GM23338 (cell line): ENCODE measurements at regions not wholly inside any gene's neighbourhood (a gene's known extent, or its start where the extent isn't known, plus 50 kb on each side); places are given as distances from the start of the nearest gene placed in this dataset.

Experiments used
- ATAC-seq: fragments of 200-7000 bp; cut with Tn5 transposase; 3 replicates; pipeline ENCODE4 v1.9.1; 2020
- DNase-seq: peaks from one replicate; pipeline ENCODE4 v3.0.0-alpha.2; 2015; ENCODE audit warnings: low spot score
- H2AFZ ChIP-seq: fragments of 200-600 bp; sonication (generic); 2 replicates; pipeline ENCODE4 v1.8.0; 2016; ENCODE audit warnings: antibody characterized with exemption, mild to moderate bottlenecking, moderate library complexity
- H3F3A ChIP-seq: fragments of 200-600 bp; sonication (generic); replicated peaks from 2 replicates; pipeline ENCODE4 v1.8.0; 2017; ENCODE audit warnings: antibody characterized with exemption, mixed run types, low read depth
- H3K27ac ChIP-seq: fragments of 200-600 bp; sonication (generic); 2 replicates; pipeline ENCODE4 v1.6.1; 2016; ENCODE audit warnings: low read depth
- H3K27me3 ChIP-seq: fragments of 200-600 bp; sonication (generic); 2 replicates; pipeline ENCODE4 v1.8.0; 2016; ENCODE audit warnings: mild to moderate bottlenecking, mixed run types, moderate library complexity; ENCODE audit not compliant: insufficient read depth
- H3K36me3 ChIP-seq: fragments of 200-600 bp; sonication (generic); 2 replicates; pipeline ENCODE4 v1.8.0; 2016; ENCODE audit warnings: mild to moderate bottlenecking; ENCODE audit not compliant: insufficient read depth
- H3K4me1 ChIP-seq: fragments of 200-600 bp; sonication (generic); 2 replicates; pipeline ENCODE4 v1.8.0; 2016; ENCODE audit warnings: mild to moderate bottlenecking, moderate library complexity; ENCODE audit not compliant: insufficient read depth
- H3K4me2 ChIP-seq: fragments of 200-600 bp; sonication (generic); 2 replicates; pipeline ENCODE4 v1.7.1; 2017; ENCODE audit warnings: mixed run types
- H3K4me3 ChIP-seq: fragments of 200-600 bp; sonication (generic); 2 replicates; pipeline ENCODE4 v1.6.1; 2016; ENCODE audit warnings: mixed run types
- H3K79me2 ChIP-seq: fragments of 200-600 bp; sonication (generic); replicated peaks from 2 replicates; pipeline ENCODE4 v1.8.0; 2017; ENCODE audit warnings: mild to moderate bottlenecking; ENCODE audit not compliant: insufficient read depth
- H3K9me2 ChIP-seq: fragments of 200-600 bp; sonication (generic); 2 replicates; pipeline ENCODE4 v1.8.0; 2017; ENCODE audit not compliant: insufficient read depth
- H4K20me1 ChIP-seq: fragments of 200-600 bp; sonication (generic); replicated peaks from 2 replicates; pipeline ENCODE4 v1.8.0; 2017; ENCODE audit warnings: mild to moderate bottlenecking; ENCODE audit not compliant: insufficient read depth
- H3K27ac Mint-ChIP-seq: 2 replicates; pipeline ENCODE4 v1.8.0; 2020; ENCODE audit warnings: inconsistent platforms, mild to moderate bottlenecking, moderate library complexity, mixed read lengths
- H3K27me3 Mint-ChIP-seq: 3 replicates; pipeline ENCODE4 v1.8.0; 2022; ENCODE audit warnings: low read depth, mild to moderate bottlenecking, moderate library complexity, mixed read lengths, inconsistent platforms; ENCODE audit not compliant: insufficient read depth, poor library complexity
- H3K36me3 Mint-ChIP-seq: 3 replicates; pipeline ENCODE4 v1.8.0; 2021; ENCODE audit warnings: low read depth, mild to moderate bottlenecking, inconsistent platforms, moderate library complexity, mixed read lengths
- H3K4me1 Mint-ChIP-seq: 3 replicates; pipeline ENCODE4 v1.8.0; 2020; ENCODE audit warnings: mild to moderate bottlenecking, inconsistent platforms, mixed read lengths
- H3K4me3 Mint-ChIP-seq: 3 replicates; pipeline ENCODE4 v1.8.0; 2021; ENCODE audit warnings: moderate library complexity, mild to moderate bottlenecking, inconsistent platforms, mixed read lengths
- H3K9me3 Mint-ChIP-seq: 3 replicates; pipeline ENCODE4 v1.8.0; 2020; ENCODE audit warnings: moderate library complexity, mild to moderate bottlenecking, inconsistent platforms, mixed read lengths
- CREB1 ChIP-seq: fragments of 250-450 bp; sonication (Bioruptor Pico); IDR thresholded peaks from 2 replicates; pipeline ENCODE4 v1.5.0; 2020; ENCODE audit warnings: low read depth, mild to moderate bottlenecking, moderate library complexity
- CTCF ChIP-seq, 2 experiments: fragments of 200-600 bp in 1 of 2; sonication (generic) in 1 of 2; conservative IDR thresholded peaks; 2 replicates each; pipeline versions ENCODE4 v1.5.1 to v1.6.1; 2016 to 2017; ENCODE audit warnings: antibody characterized with exemption in 2 of 2, low read depth in 2 of 2, mild to moderate bottlenecking in 2 of 2, moderate library complexity in 1 of 2
- ETS1 ChIP-seq: IDR thresholded peaks from 2 replicates; pipeline ENCODE4 v1.6.1; 2016; ENCODE audit warnings: antibody characterized with exemption
- EZH2 ChIP-seq: fragments of 200-600 bp; sonication (generic); IDR thresholded peaks from one replicate; pipeline ENCODE4 v1.8.0; 2017; ENCODE audit warnings: antibody characterized with exemption, mild to moderate bottlenecking, low read depth; ENCODE audit not compliant: unreplicated experiment
- EZH2phosphoT487 ChIP-seq: fragments of 200-600 bp; sonication (generic); IDR thresholded peaks from one replicate; pipeline ENCODE4 v1.8.1; 2018; ENCODE audit warnings: antibody characterized with exemption; ENCODE audit not compliant: unreplicated experiment
- JUNB ChIP-seq: IDR thresholded peaks from one replicate; pipeline ENCODE4 v1.6.1; 2016; ENCODE audit warnings: antibody characterized with exemption; ENCODE audit not compliant: unreplicated experiment
- NANOG ChIP-seq: IDR thresholded peaks from 2 replicates; pipeline ENCODE4 v1.6.1; 2016; ENCODE audit warnings: antibody characterized with exemption, borderline replicate concordance
- POLR2AphosphoS5 ChIP-seq: IDR thresholded peaks from 2 replicates; pipeline ENCODE4 v1.6.1; 2016; ENCODE audit warnings: antibody characterized with exemption, low read depth
- REST ChIP-seq: IDR thresholded peaks from one replicate; pipeline ENCODE4 v1.6.1; 2018; ENCODE audit warnings: antibody characterized with exemption; ENCODE audit not compliant: unreplicated experiment
- STAT1 ChIP-seq: IDR thresholded peaks from one replicate; pipeline ENCODE4 v1.6.1; 2016; ENCODE audit warnings: antibody characterized with exemption; ENCODE audit not compliant: unreplicated experiment
- ZNF114 ChIP-seq: fragments of 250-450 bp; sonication (Bioruptor Pico); IDR thresholded peaks from 2 replicates; pipeline ENCODE4 v1.5.0; 2020; ENCODE audit warnings: mild to moderate bottlenecking, moderate library complexity
- ZNF331 ChIP-seq: fragments of 250-450 bp; sonication (Bioruptor Pico); IDR thresholded peaks from 2 replicates; pipeline ENCODE4 v1.5.0; 2020; ENCODE audit warnings: low read depth, mild to moderate bottlenecking, moderate library complexity
- ZNF462 ChIP-seq: fragments of 250-450 bp; sonication (Bioruptor Pico); IDR thresholded peaks from 2 replicates; pipeline ENCODE4 v1.5.0; 2020; ENCODE audit warnings: mild to moderate bottlenecking, moderate library complexity

GRCh38 chr14:34328178-34328577 is 133.9 kb downstream of the SPTSSA start:
- Mint-ChIP-seq H3K27me3 (no peaks in the 10 kb centered on the region), H3K27ac (no peak overlapping the region), H3K9me3 (no peaks in the 10 kb centered on the region), H3K4me3 (no peak overlapping the region), H3K36me3 (no peaks in the 10 kb centered on the region), H3K4me1 (no peaks in the 10 kb centered on the region; the same call in 2 of the 3 replicates)
- TF ChIP-seq ZNF462 (no peak), ZNF331 (no peak), EZH2phosphoT487 (no peak), STAT1 (no peak), CREB1 (CRISPR knock-in tag) (no peak), NANOG (no peak), EZH2 (no peak), ETS1 (no peak), POLR2AphosphoS5 (no peak), JUNB (no peak), ZNF114 (CRISPR knock-in tag) (no peak), REST (no peak), CTCF (conservative IDR thresholded peaks at IDR 0.05; ENCODE audit: low read depth in 2 of 2) (no peak)
- Histone ChIP-seq H3F3A (no peaks in the 10 kb centered on the region), H3K79me2 (no peaks in the 10 kb centered on the region), H3K4me2 (no peak overlapping the region), H3K27ac (no peak overlapping the region), H3K36me3 (no peaks in the 10 kb centered on the region), H3K4me1 (no peaks in the 10 kb centered on the region), H4K20me1 (no peaks in the 10 kb centered on the region), H3K4me3 (no peak overlapping the region), H3K27me3 (no peaks in the 10 kb centered on the region), H2AFZ (no peak overlapping the region), H3K9me2 (peaks cover 6% of the 10 kb centered on the region; the same call in 1 of the 2 replicates)
- ATAC-seq (no peak), DNase-seq (no peak)
